HG02610 (cell line): ENCODE measurements at regions not wholly inside any gene's neighbourhood (a gene's known extent, or its start where the extent isn't known, plus 50 kb on each side); places are given as distances from the start of the nearest gene placed in this dataset.

ENCODE experiments used
- ATAC-seq: cut with Tn5 transposase; IDR thresholded peaks from one replicate; pipeline ENCODE4 v1.9.1; 2021; ENCODE audit warnings: mild to moderate bottlenecking, moderate library complexity; ENCODE audit not compliant: unreplicated experiment

- ATAC-seq = no peak
Observed at GRCh38 chr18:24726727-24727492, 266.5 kb downstream of the HRH4 start.

GRCh38 chr18:24727685-24728084, 267.2 kb downstream of the HRH4 start:
- ATAC-seq = no peak

GRCh38 chr18:24731158-24731557, 270.7 kb downstream of the HRH4 start:
- no peak for ATAC-seq

- ATAC-seq = no peak
Observed at GRCh38 chr18:24731981-24732380, 271.5 kb downstream of the HRH4 start.

- ATAC-seq = no peak
Observed at GRCh38 chr18:24734058-24734457, 273.6 kb downstream of the HRH4 start.

GRCh38 chr18:24735624-24736231, 275.3 kb downstream of the HRH4 start:
- ATAC-seq = no peak

GRCh38 chr18:24736662-24737330, 276.4 kb downstream of the HRH4 start:
- ATAC-seq = no peak

GRCh38 chr18:24740829-24741228, 280.4 kb downstream of the HRH4 start:
- ATAC-seq = no peak

GRCh38 chr18:24741321-24741720, 280.9 kb downstream of the HRH4 start:
- no peak for ATAC-seq

- ATAC-seq = no peak
Observed at GRCh38 chr18:24741965-24742724, 281.7 kb downstream of the HRH4 start.

- ATAC-seq = no peak
Observed at GRCh38 chr18:24754583-24755253, 294.3 kb downstream of the HRH4 start.

GRCh38 chr18:24756385-24756784, 295.9 kb downstream of the HRH4 start:
- ATAC-seq = no peak

- ATAC-seq = no peak
Observed at GRCh38 chr18:24757134-24757533, 296.7 kb downstream of the HRH4 start.

- ATAC-seq = no peak
Observed at GRCh38 chr18:24761765-24762164, 301.3 kb downstream of the HRH4 start.

GRCh38 chr18:24762511-24762910, 302.1 kb downstream of the HRH4 start:
- ATAC-seq = no peak

- no peak for ATAC-seq
Observed at GRCh38 chr18:24763765-24764513, 303.5 kb downstream of the HRH4 start.

- ATAC-seq = no peak
Observed at GRCh38 chr18:24764766-24765165, 304.3 kb downstream of the HRH4 start.

GRCh38 chr18:24766376-24766775, 305.9 kb downstream of the HRH4 start:
- no peak for ATAC-seq

- no peak for ATAC-seq
Observed at GRCh38 chr18:24770311-24771024, 310.0 kb downstream of the HRH4 start.
